OCI-LY7 (cell line): ENCODE measurements at regions not wholly inside any gene's neighbourhood (a gene's known extent, or its start where the extent isn't known, plus 50 kb on each side); places are given as distances from the start of the nearest gene placed in this dataset.

ENCODE experiments used
- CTCF ChIP-seq: fragments of 200-600 bp; sonication (generic); conservative IDR thresholded peaks from 2 replicates; pipeline ENCODE4 v1.5.1; 2014; ENCODE audit warnings: mild to moderate bottlenecking, antibody characterized with exemption, low read length, moderate library complexity, mixed read lengths
- EZH2phosphoT487 ChIP-seq: fragments of 200-600 bp; sonication (generic); IDR thresholded peaks from 2 replicates; pipeline ENCODE4 v1.6.1; 2018; ENCODE audit warnings: low read depth, borderline replicate concordance, mild to moderate bottlenecking, mixed run types, antibody characterized with exemption, low read length, moderate library complexity, mixed read lengths

- TF ChIP-seq CTCF (no peak), EZH2phosphoT487 (no peak)
Observed at GRCh38 chr15:92714077-92714476, 58.5 kb upstream of the FAM174B start.
